Activated naive CD8-positive, alpha-beta T cell treated with anti-CD3 and anti-CD28 coated beads, Interleukin-2, amount 10 ng/mL, durations not matched to agents 7 days and 5 days (primary cell): ENCODE measurements at regions not wholly inside any gene's neighbourhood (a gene's known extent, or its start where the extent isn't known, plus 50 kb on each side); places are given as distances from the start of the nearest gene placed in this dataset.

Experiments
- ATAC-seq: fragments of 150-1000 bp; cut with Tn5 transposase; one replicate; pipeline ENCODE4 v1.10.0; 2021; ENCODE audit warnings: low read depth, moderate library complexity
- POLR2A ChIA-PET: fragments of 350-600 bp; sonication (Branson Sonifier 250); formaldehyde crosslinking; loops from one replicate; lab custom pipeline; 2021; ENCODE audit warnings: antibody characterized with exemption; lab: Charles Lee
- DNase-seq: peaks from one replicate; pipeline ENCODE4 v3.0.0; 2021
- H3K27ac Mint-ChIP-seq: one replicate; pipeline ENCODE4 v1.8.0; 2022; ENCODE audit warnings: mild to moderate bottlenecking, mixed read lengths
- H3K27me3 Mint-ChIP-seq: one replicate; pipeline ENCODE4 v1.8.0; 2022; ENCODE audit warnings: mild to moderate bottlenecking, moderate library complexity, mixed read lengths
- H3K36me3 Mint-ChIP-seq: one replicate; pipeline ENCODE4 v1.8.0; 2021; ENCODE audit warnings: mild to moderate bottlenecking, mixed read lengths
- H3K4me1 Mint-ChIP-seq: one replicate; pipeline ENCODE4 v1.8.0; 2021; ENCODE audit warnings: mixed read lengths
- H3K4me3 Mint-ChIP-seq: one replicate; pipeline ENCODE4 v1.8.0; 2022; ENCODE audit warnings: mild to moderate bottlenecking, moderate library complexity, mixed read lengths
- H3K9me3 Mint-ChIP-seq: one replicate; pipeline ENCODE4 v1.8.0; 2021; ENCODE audit warnings: mixed read lengths

- H3K4me3 Mint-ChIP-seq = no peak overlapping the region
- H3K36me3 Mint-ChIP-seq = peaks cover 11% of the 10 kb centered on the region
- H3K27me3 Mint-ChIP-seq = no peaks in the 10 kb centered on the region
- POLR2A ChIA-PET = no interaction called here
- peaks cover 44% of the 10 kb centered on the region for H3K4me1 Mint-ChIP-seq
- ATAC-seq = no peak
- H3K9me3 Mint-ChIP-seq = peaks cover 8% of the 10 kb centered on the region
- no peak for DNase-seq
- peak overlapping the region; percentile 13 for H3K27ac Mint-ChIP-seq
These were observed 67.8 kb upstream of the BCAR3 start for GRCh38 chr1:93749487-93749886.

- Mint-ChIP-seq H3K27me3 (peaks cover 2% of the 10 kb centered on the region), H3K9me3 (peaks cover 8% of the 10 kb centered on the region), H3K4me1 (peaks cover 23% of the 10 kb centered on the region), H3K27ac (no peak overlapping the region), H3K36me3 (peaks cover 11% of the 10 kb centered on the region), H3K4me3 (no peak overlapping the region)
- no peak for ATAC-seq
- POLR2A ChIA-PET = no interaction called here
- DNase-seq = no peak
These were observed 64.6 kb upstream of the BCAR3 start for GRCh38 chr1:93746021-93746812.

- no peak for DNase-seq
- H3K4me1 Mint-ChIP-seq = peaks cover 8% of the 10 kb centered on the region
- POLR2A ChIA-PET = no interaction called here
- H3K36me3 Mint-ChIP-seq = peaks cover 11% of the 10 kb centered on the region
- peaks cover 8% of the 10 kb centered on the region for H3K9me3 Mint-ChIP-seq
- H3K27ac Mint-ChIP-seq = no peak overlapping the region
- no peak for ATAC-seq
- peaks cover 2% of the 10 kb centered on the region for H3K27me3 Mint-ChIP-seq
- no peak overlapping the region for H3K4me3 Mint-ChIP-seq
These were observed 62.8 kb upstream of the BCAR3 start for GRCh38 chr1:93744299-93744988.

GRCh38 chr1:93743465-93743864 is 61.8 kb upstream of the BCAR3 start:
- Mint-ChIP-seq H3K4me3 (no peak overlapping the region), H3K27ac (no peak overlapping the region), H3K4me1 (peaks cover 8% of the 10 kb centered on the region), H3K9me3 (peaks cover 7% of the 10 kb centered on the region), H3K36me3 (peaks cover 10% of the 10 kb centered on the region), H3K27me3 (peaks cover 2% of the 10 kb centered on the region)
- DNase-seq = no peak
- POLR2A ChIA-PET = no interaction called here
- no peak for ATAC-seq

GRCh38 chr1:93740601-93741031 is 59.0 kb upstream of the BCAR3 start:
- peaks cover 8% of the 10 kb centered on the region for H3K4me1 Mint-ChIP-seq
- H3K36me3 Mint-ChIP-seq = no peaks in the 10 kb centered on the region
- no peak overlapping the region for H3K4me3 Mint-ChIP-seq
- no peak overlapping the region for H3K27ac Mint-ChIP-seq
- no peak for DNase-seq
- peaks cover 4% of the 10 kb centered on the region for H3K27me3 Mint-ChIP-seq
- no peak for ATAC-seq
- POLR2A ChIA-PET = no interaction called here
- H3K9me3 Mint-ChIP-seq = no peaks in the 10 kb centered on the region

- no peaks in the 10 kb centered on the region for H3K9me3 Mint-ChIP-seq
- peaks cover 8% of the 10 kb centered on the region for H3K4me1 Mint-ChIP-seq
- no peak for ATAC-seq
- H3K27ac Mint-ChIP-seq = no peak overlapping the region
- peaks cover 4% of the 10 kb centered on the region for H3K27me3 Mint-ChIP-seq
- POLR2A ChIA-PET = no interaction called here
- DNase-seq = no peak
- no peak overlapping the region for H3K4me3 Mint-ChIP-seq
- no peaks in the 10 kb centered on the region for H3K36me3 Mint-ChIP-seq
These were observed 58.5 kb upstream of the BCAR3 start for GRCh38 chr1:93740157-93740556.

GRCh38 chr1:93739472-93739871 is 57.8 kb upstream of the BCAR3 start:
- H3K36me3 Mint-ChIP-seq = no peaks in the 10 kb centered on the region
- H3K9me3 Mint-ChIP-seq = no peaks in the 10 kb centered on the region
- ATAC-seq = no peak
- peaks cover 4% of the 10 kb centered on the region for H3K27me3 Mint-ChIP-seq
- POLR2A ChIA-PET = no interaction called here
- no peak overlapping the region for H3K4me3 Mint-ChIP-seq
- no peak for DNase-seq
- no peak overlapping the region for H3K27ac Mint-ChIP-seq
- peaks cover 2% of the 10 kb centered on the region for H3K4me1 Mint-ChIP-seq

- POLR2A ChIA-PET = no interaction called here
- no peak overlapping the region for H3K27ac Mint-ChIP-seq
- DNase-seq (no peak), ATAC-seq (no peak)
- H3K36me3 Mint-ChIP-seq = no peaks in the 10 kb centered on the region
- H3K27me3 Mint-ChIP-seq = peaks cover 4% of the 10 kb centered on the region
- no peaks in the 10 kb centered on the region for H3K4me1 Mint-ChIP-seq
- H3K4me3 Mint-ChIP-seq = no peak overlapping the region
- no peaks in the 10 kb centered on the region for H3K9me3 Mint-ChIP-seq
These were observed 57.3 kb upstream of the BCAR3 start for GRCh38 chr1:93738926-93739325.

- POLR2A ChIA-PET = no interaction called here
- Mint-ChIP-seq H3K9me3 (no peaks in the 10 kb centered on the region), H3K27ac (no peak overlapping the region), H3K27me3 (peaks cover 7% of the 10 kb centered on the region), H3K4me3 (no peak overlapping the region), H3K4me1 (no peaks in the 10 kb centered on the region), H3K36me3 (no peaks in the 10 kb centered on the region)
- no peak for DNase-seq
- ATAC-seq = no peak
These were observed 56.5 kb upstream of the BCAR3 start for GRCh38 chr1:93738075-93738622.

- Mint-ChIP-seq H3K36me3 (no peaks in the 10 kb centered on the region), H3K27me3 (peaks cover 7% of the 10 kb centered on the region), H3K9me3 (no peaks in the 10 kb centered on the region), H3K4me3 (no peak overlapping the region), H3K4me1 (no peaks in the 10 kb centered on the region), H3K27ac (no peak overlapping the region)
- DNase-seq (no peak), ATAC-seq (no peak)
- POLR2A ChIA-PET = no interaction called here
These were observed 54.1 kb upstream of the BCAR3 start for GRCh38 chr1:93735722-93736121.

- peaks cover 9% of the 10 kb centered on the region for H3K27me3 Mint-ChIP-seq
- ATAC-seq (no peak), DNase-seq (no peak)
- POLR2A ChIA-PET = no interaction called here
- H3K9me3 Mint-ChIP-seq = no peaks in the 10 kb centered on the region
- H3K27ac Mint-ChIP-seq = no peak overlapping the region
- H3K36me3 Mint-ChIP-seq = no peaks in the 10 kb centered on the region
- H3K4me1 Mint-ChIP-seq = no peaks in the 10 kb centered on the region
- no peak overlapping the region for H3K4me3 Mint-ChIP-seq
These were observed 53.4 kb upstream of the BCAR3 start for GRCh38 chr1:93734999-93735398.

GRCh38 chr1:93733340-93733739 is 51.7 kb upstream of the BCAR3 start:
- no peak overlapping the region for H3K4me3 Mint-ChIP-seq
- no peaks in the 10 kb centered on the region for H3K36me3 Mint-ChIP-seq
- ATAC-seq (no peak), DNase-seq (no peak)
- H3K27ac Mint-ChIP-seq = no peak overlapping the region
- no peaks in the 10 kb centered on the region for H3K4me1 Mint-ChIP-seq
- H3K9me3 Mint-ChIP-seq = no peaks in the 10 kb centered on the region
- peaks cover 9% of the 10 kb centered on the region for H3K27me3 Mint-ChIP-seq
- POLR2A ChIA-PET = no interaction called here

GRCh38 chr1:93732514-93732913 is 50.9 kb upstream of the BCAR3 start:
- DNase-seq = no peak
- no peaks in the 10 kb centered on the region for H3K36me3 Mint-ChIP-seq
- ATAC-seq = no peak
- no peaks in the 10 kb centered on the region for H3K4me1 Mint-ChIP-seq
- POLR2A ChIA-PET = no interaction called here
- no peaks in the 10 kb centered on the region for H3K9me3 Mint-ChIP-seq
- H3K27ac Mint-ChIP-seq = no peak overlapping the region
- peaks cover 9% of the 10 kb centered on the region for H3K27me3 Mint-ChIP-seq
- H3K4me3 Mint-ChIP-seq = no peak overlapping the region
